GM19468 (cell line): ENCODE measurements at regions not wholly inside any gene's neighbourhood (a gene's known extent, or its start where the extent isn't known, plus 50 kb on each side); places are given as distances from the start of the nearest gene placed in this dataset.

ENCODE experiments used
- ATAC-seq: cut with Tn5 transposase; IDR thresholded peaks from one replicate; pipeline ENCODE4 v1.9.1; 2021; ENCODE audit warnings: mild to moderate bottlenecking, moderate library complexity, moderate number of reproducible peaks; ENCODE audit not compliant: unreplicated experiment; ENCODE audit errors: extremely low read depth

- ATAC-seq = no peak
Measured at GRCh38 chr3:177547711-177548350, 350.5 kb upstream of the TBL1XR1 start.

GRCh38 chr3:177550667-177551066 lies 353.4 kb upstream of the TBL1XR1 start:
- ATAC-seq = no peak

GRCh38 chr3:177551431-177551836 lies 354.2 kb upstream of the TBL1XR1 start:
- ATAC-seq = no peak

GRCh38 chr3:177552051-177552450 lies 354.8 kb upstream of the TBL1XR1 start:
- ATAC-seq = no peak

GRCh38 chr3:177553012-177553411 lies 355.7 kb upstream of the TBL1XR1 start:
- no peak for ATAC-seq

- no peak for ATAC-seq
Measured at GRCh38 chr3:177553579-177553978, 356.3 kb upstream of the TBL1XR1 start.

GRCh38 chr3:177554895-177555759 lies 357.8 kb upstream of the TBL1XR1 start:
- no peak for ATAC-seq

GRCh38 chr3:177557548-177557947 lies 360.3 kb upstream of the TBL1XR1 start:
- ATAC-seq = no peak

GRCh38 chr3:177561365-177561764 lies 364.1 kb upstream of the TBL1XR1 start:
- ATAC-seq = no peak

- no peak for ATAC-seq
Measured at GRCh38 chr3:177561769-177562392, 364.6 kb upstream of the TBL1XR1 start.

GRCh38 chr3:177563243-177563780 lies 366.0 kb upstream of the TBL1XR1 start:
- ATAC-seq = no peak

- ATAC-seq = no peak
Measured at GRCh38 chr3:177563792-177564191, 366.5 kb upstream of the TBL1XR1 start.

- ATAC-seq = no peak
Measured at GRCh38 chr3:177565981-177566380, 368.7 kb upstream of the TBL1XR1 start.

- ATAC-seq = no peak
Measured at GRCh38 chr3:177567833-177568232, 370.6 kb upstream of the TBL1XR1 start.

GRCh38 chr3:177569193-177569592 lies 371.9 kb upstream of the TBL1XR1 start:
- no peak for ATAC-seq

GRCh38 chr3:177569875-177570657 lies 372.8 kb upstream of the TBL1XR1 start:
- ATAC-seq = no peak

GRCh38 chr3:177571271-177571943 lies 374.1 kb upstream of the TBL1XR1 start:
- no peak for ATAC-seq

GRCh38 chr3:177571944-177572315 lies 374.6 kb upstream of the TBL1XR1 start:
- no peak for ATAC-seq

- no peak for ATAC-seq
Measured at GRCh38 chr3:177574222-177574856, 377.1 kb upstream of the TBL1XR1 start.
